ENCODE measurements at regions not wholly inside any gene's neighbourhood (a gene's known extent, or its start where the extent isn't known, plus 50 kb on each side); places are given as distances from the start of the nearest gene placed in this dataset.

- TF ChIP-seq CTCF (conservative IDR thresholded peaks at IDR 0.05; ENCODE audit: low read depth, low read length), result no peak
- no peak for TF ChIP-seq RFX5 (IDR thresholded peaks at IDR 0.05; ENCODE audit: low read depth, low read length)
Observed at GRCh38 chr5:78706381-78706780, 57.8 kb upstream of the LHFPL2 start.
